ENCODE measurements at regions not wholly inside any gene's neighbourhood (a gene's known extent, or its start where the extent isn't known, plus 50 kb on each side); places are given as distances from the start of the nearest gene placed in this dataset.

GRCh38 chr22:19657252-19658056 lies 56.8 kb upstream of the SEPTIN5 start:
- TF ChIP-seq, protein P1, sequence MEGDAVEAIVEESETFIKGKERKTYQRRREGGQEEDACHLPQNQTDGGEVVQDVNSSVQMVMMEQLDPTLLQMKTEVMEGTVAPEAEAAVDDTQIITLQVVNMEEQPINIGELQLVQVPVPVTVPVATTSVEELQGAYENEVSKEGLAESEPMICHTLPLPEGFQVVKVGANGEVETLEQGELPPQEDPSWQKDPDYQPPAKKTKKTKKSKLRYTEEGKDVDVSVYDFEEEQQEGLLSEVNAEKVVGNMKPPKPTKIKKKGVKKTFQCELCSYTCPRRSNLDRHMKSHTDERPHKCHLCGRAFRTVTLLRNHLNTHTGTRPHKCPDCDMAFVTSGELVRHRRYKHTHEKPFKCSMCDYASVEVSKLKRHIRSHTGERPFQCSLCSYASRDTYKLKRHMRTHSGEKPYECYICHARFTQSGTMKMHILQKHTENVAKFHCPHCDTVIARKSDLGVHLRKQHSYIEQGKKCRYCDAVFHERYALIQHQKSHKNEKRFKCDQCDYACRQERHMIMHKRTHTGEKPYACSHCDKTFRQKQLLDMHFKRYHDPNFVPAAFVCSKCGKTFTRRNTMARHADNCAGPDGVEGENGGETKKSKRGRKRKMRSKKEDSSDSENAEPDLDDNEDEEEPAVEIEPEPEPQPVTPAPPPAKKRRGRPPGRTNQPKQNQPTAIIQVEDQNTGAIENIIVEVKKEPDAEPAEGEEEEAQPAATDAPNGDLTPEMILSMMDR (IDR thresholded peaks at IDR 0.05): no peak
- TF ChIP-seq POLR2A (IDR thresholded peaks at IDR 0.05): no peak
- no peak for TF ChIP-seq EP300 (IDR thresholded peaks at IDR 0.05)
